CD4-positive, alpha-beta T cell treated with Interleukin-15 for 1 hour (primary cell): ENCODE measurements at regions not wholly inside any gene's neighbourhood (a gene's known extent, or its start where the extent isn't known, plus 50 kb on each side); places are given as distances from the start of the nearest gene placed in this dataset.

Source experiments
- DNase-seq: peaks from one replicate; pipeline ENCODE4 v3.0.0-alpha.2; 2020

GRCh38 chrX:39580043-39580442 is 517.7 kb downstream of the BCOR start:
- no peak for DNase-seq

GRCh38 chrX:39581411-39581810 is 516.3 kb downstream of the BCOR start:
- no peak for DNase-seq

GRCh38 chrX:39582091-39582490 is 515.7 kb downstream of the BCOR start:
- no peak for DNase-seq

GRCh38 chrX:39582976-39583375 is 514.8 kb downstream of the BCOR start:
- DNase-seq = no peak

- no peak for DNase-seq
Observed at GRCh38 chrX:39585808-39586207, 511.9 kb downstream of the BCOR start.

GRCh38 chrX:39586359-39586758 is 511.4 kb downstream of the BCOR start:
- DNase-seq = no peak

GRCh38 chrX:39591099-39591498 is 506.7 kb downstream of the BCOR start:
- no peak for DNase-seq

- DNase-seq = no peak
Observed at GRCh38 chrX:39592776-39593175, 505.0 kb downstream of the BCOR start.

- no peak for DNase-seq
Observed at GRCh38 chrX:39595977-39596376, 501.8 kb downstream of the BCOR start.

GRCh38 chrX:39596437-39596836 is 501.3 kb downstream of the BCOR start:
- DNase-seq = no peak

- DNase-seq = no peak
Observed at GRCh38 chrX:39599339-39599738, 498.4 kb downstream of the BCOR start.

- no peak for DNase-seq
Observed at GRCh38 chrX:39600222-39600621, 497.5 kb downstream of the BCOR start.

- no peak for DNase-seq
Observed at GRCh38 chrX:39601231-39602177, 496.3 kb downstream of the BCOR start.

- no peak for DNase-seq
Observed at GRCh38 chrX:39602195-39602594, 495.6 kb downstream of the BCOR start.

- no peak for DNase-seq
Observed at GRCh38 chrX:39603230-39603629, 494.5 kb downstream of the BCOR start.

GRCh38 chrX:39605183-39605582 is 492.6 kb downstream of the BCOR start:
- no peak for DNase-seq

GRCh38 chrX:39605866-39606265 is 491.9 kb downstream of the BCOR start:
- no peak for DNase-seq

GRCh38 chrX:39609941-39610340 is 487.8 kb downstream of the BCOR start:
- no peak for DNase-seq

GRCh38 chrX:39611468-39611867 is 486.3 kb downstream of the BCOR start:
- DNase-seq = no peak

- DNase-seq = no peak
Observed at GRCh38 chrX:39613482-39613995, 484.2 kb downstream of the BCOR start.

- DNase-seq = no peak
Observed at GRCh38 chrX:39613997-39614679, 483.6 kb downstream of the BCOR start.

- no peak for DNase-seq
Observed at GRCh38 chrX:39614680-39614998, 483.1 kb downstream of the BCOR start.

GRCh38 chrX:39616098-39616729 is 481.5 kb downstream of the BCOR start:
- DNase-seq = no peak

- DNase-seq = no peak
Observed at GRCh38 chrX:39616731-39617130, 481.0 kb downstream of the BCOR start.
